ENCODE measurements at regions not wholly inside any gene's neighbourhood (a gene's known extent, or its start where the extent isn't known, plus 50 kb on each side); places are given as distances from the start of the nearest gene placed in this dataset.

DNA sequence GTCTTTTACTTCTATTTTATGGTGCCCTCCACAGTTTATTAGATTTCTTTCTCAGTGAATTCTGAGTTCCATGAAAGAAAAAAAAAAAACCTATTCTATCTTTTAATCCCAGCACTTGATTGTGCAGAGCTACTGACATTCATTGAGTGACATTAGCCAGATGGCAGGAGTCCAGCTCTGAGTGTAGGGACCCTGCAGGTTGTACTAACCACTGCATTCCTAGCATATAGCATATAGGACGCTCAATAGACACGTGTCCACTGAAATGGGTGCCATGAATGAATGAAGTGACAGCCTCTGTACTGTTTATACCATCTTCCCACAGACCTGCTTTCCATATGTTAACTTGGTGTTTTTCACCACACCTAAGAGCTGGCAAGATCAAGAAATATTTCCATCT lies 206.3 kb downstream of the RAP2A start:
- DNase-seq = no peak

- no peak for DNase-seq
Measured at GRCh38 chr13:97648171-97648880, 214.4 kb downstream of the RAP2A start.

- DNase-seq = no peak
Measured at GRCh38 chr13:97648881-97649224, 214.9 kb downstream of the RAP2A start.

DNA sequence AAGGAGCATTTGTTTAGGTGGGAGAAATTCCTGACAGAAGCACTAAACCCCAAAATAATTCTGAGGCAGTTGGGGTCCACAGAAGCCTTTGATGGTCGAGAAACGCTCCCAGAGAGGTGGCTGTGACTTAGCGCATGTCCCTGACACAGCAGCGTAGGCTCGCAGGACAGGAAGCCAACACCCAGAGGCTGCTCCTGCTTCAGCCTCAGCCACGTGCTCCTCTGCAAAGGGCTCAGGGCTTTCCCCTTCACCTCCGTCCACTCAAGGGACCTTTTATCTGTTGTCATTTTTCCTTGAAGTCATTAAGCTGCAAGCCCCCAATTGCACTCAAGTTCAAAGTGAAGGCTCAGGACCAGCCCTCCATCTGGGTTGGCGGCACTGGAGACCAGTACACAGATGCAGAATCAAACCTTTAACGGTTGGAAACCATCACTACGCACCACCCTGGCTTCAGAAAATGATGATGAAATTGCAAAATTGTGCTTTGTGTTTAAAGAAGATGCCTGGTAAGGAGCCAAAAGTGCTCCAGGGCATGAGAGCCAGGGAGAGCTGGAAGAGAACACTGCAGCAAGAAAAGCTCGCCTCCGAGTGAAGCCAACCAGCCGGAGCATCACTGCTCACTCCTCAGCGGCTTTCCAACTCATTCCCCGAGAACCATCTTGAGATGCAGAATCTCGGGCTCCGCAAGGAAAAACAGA lies 219.6 kb downstream of the RAP2A start:
- no peak for DNase-seq

DNA sequence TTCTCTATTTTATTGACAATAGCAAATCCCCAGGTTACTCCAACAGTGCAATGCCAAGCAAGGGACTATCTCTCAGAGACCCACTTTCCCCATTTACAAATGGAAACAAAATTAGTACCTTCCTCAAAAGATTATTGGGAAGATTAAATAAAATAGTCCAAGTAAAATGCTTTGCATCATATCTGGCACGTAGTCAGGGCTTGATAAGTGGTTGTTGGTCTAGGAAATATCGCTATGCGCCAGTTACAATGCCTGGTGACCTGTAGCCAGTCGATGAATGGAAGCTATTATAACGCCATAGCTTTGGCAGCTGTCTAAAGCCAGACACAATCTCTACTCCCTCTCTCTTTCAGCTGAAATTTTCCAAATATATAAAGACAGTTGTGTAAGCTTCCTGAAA lies 220.3 kb downstream of the RAP2A start:
- no peak for DNase-seq

- DNase-seq = no peak
Measured at GRCh38 chr13:97658556-97658955, 224.6 kb downstream of the RAP2A start.

GRCh38 chr13:97659602-97660001 lies 225.6 kb downstream of the RAP2A start:
- no peak for DNase-seq

DNA sequence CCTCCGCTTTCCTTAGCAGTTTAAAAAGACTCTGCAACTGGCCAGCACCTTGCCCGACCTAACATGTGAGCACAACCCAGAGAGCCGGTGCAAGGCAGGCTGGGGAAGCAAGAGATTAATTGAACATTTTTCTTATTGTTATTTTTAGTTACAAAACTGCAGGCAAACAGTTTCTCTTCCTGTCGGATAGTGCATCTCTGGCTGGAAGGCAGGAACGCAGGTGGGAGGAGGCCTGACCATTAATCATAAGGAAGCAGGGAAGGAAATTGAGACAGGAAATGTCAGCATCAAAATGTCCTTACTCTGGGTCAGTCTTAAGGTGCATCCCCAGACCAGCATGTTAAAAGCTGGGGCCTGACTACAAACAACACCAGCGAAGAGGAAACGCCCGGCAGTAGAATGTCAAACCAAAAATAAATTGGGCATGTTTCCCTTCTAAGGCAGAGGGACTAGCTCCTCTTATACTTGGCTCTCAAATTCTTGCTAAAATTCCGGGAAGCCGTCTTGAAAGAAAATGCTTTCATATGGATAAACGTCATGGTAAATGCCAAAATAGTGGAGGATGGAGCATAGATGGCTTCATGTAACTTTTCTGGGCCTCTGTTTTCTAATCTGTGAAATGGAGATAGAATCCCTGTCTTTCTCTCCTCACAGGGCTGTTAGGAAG lies 226.8 kb downstream of the RAP2A start:
- DNase-seq = no peak

DNA sequence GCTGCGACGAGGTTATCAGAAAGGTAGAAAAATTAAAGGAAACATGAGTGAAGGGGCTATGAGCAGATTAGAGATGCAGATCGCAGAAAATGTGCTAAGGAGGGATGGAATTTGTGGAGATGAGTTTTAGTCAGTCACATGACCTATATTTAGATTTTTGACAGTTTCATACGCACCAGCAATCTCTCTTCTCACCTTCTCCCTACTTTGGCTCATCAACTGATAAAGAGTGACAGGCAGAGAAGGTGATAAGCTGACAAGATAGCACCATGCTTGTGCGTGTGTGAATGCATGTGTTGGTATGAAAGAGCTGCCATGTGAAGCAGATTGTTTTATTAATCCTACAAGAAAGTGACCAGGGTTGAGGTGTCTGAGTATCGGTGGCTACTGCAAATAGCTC lies 252.6 kb downstream of the RAP2A start:
- no peak for DNase-seq

- DNase-seq = no peak
Measured at GRCh38 chr13:97692628-97693027, 258.7 kb downstream of the RAP2A start.

DNA sequence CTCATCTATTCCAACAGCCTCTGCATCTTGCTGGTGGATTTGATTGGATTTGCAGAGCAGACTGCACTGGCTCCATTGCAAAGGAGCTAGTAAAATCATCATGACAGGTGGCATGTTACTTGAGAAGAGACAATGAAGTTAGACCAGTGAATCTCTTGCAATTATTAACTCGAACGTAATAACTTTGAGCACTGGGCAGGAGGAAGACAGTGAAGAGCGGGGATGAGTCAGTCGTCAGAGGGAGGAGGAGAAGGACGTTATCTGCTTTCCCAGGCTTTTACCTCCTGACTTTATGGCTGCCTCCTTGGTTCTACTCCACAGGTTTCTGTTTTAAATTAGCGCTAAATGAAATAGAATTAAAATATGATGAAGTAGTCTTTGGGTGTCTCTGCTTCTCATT lies 257.8 kb upstream of the IPO5 start:
- DNase-seq = no peak

DNA sequence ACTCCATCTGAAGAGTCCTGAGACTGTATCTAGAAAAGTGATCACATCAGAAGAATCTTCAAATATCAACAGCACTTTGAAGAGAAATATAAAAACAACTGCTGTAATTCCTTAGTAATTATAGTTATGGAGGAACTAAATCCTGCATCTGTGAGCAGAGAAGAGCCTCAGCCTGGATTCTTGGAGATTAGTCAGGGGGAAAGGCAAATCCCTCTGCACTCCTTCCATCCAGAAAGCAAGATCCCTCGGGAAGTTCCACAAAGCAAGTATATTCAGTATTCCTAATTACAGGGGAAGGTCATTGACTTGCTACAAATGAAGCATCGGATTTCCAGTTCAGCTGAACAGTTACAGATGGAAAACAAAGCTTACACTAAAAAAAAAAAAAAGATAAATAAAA lies 256.6 kb upstream of the IPO5 start:
- no peak for DNase-seq

DNA sequence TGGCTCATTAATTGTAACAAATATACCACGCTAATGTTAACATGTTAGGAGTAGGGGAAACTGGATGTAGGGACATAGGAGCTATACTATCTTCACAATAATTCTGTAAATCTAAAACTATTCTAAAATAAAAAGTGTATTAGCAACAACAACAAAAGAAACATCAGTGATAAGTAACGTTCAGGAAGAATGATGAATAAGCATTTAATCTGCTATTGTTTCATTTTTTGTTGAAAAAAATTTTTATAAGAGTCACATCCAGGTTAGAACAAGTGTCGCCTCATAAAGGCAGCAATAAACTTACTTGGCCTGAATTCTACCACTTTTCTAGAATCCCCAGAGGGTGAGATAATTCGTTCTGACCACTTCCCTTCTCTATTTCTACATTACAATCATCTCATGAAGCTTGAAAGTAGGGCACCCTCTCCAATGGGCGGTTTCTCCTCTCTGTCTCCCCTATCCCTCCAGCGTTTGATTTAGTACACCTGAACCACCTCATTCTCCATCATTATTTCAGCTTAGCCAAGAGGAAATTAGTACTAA lies 253.1 kb upstream of the IPO5 start:
- DNase-seq = no peak

DNA sequence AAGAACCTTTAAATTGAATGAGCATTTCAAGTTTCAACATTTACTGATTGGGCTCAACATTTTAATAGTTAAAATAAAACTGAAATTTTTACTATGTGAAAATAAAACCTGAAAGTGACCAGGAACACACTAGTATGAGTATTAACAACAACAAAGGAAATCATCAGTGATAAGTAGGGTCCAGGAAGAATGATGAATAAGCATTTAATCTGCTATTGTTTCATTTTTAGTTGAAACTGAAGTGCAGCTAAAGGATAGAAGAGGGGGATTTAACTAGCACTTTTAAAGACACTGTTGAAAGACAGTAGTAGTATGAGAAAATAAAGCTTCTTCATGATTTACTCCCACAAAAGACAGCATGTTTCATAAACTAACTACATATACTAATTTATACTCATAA lies 250.9 kb upstream of the IPO5 start:
- DNase-seq = no peak

GRCh38 chr13:97710797-97711196 lies 242.7 kb upstream of the IPO5 start:
- no peak for DNase-seq

DNA sequence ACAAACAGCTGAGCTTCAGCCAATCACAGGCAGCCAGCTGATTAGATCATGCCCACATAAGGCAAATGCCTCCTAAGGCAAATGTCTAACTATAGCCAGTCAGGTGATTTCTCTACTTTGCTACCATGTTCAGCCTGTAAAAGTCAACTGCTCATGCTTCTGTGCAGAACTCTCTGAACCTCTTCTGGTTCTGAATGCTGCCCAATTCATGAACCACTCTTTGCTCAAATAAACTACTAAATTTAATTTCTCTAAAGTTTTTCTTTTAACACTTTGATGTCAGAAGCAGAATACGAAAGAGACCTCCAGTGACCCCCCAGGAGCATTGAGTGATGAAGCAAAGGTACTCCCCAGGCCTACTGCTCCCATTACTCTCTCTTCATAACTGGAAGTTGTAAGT lies 240.7 kb upstream of the IPO5 start:
- DNase-seq = no peak

- no peak for DNase-seq
Measured at GRCh38 chr13:97715763-97716162, 237.7 kb upstream of the IPO5 start.

- no peak for DNase-seq
Measured at GRCh38 chr13:97716746-97717145, 236.7 kb upstream of the IPO5 start.

DNA sequence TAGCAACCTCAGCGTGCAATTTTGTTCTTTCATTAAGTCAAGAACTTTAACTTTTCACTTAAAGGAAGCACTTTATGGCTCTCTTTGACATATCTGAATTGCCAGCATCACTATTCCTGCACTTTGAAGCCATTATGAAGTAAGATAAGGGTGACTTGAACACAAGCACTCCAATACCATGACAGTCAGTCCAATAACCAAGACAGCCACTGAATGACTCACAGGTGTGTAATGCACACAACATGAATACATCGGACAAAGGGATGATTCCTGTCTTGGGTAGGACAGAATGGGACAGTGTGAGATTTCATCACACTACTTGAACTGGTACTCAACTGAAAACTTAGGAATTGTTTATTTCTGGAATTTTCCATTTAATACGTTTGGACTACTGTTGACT lies 233.7 kb upstream of the IPO5 start:
- no peak for DNase-seq

DNA sequence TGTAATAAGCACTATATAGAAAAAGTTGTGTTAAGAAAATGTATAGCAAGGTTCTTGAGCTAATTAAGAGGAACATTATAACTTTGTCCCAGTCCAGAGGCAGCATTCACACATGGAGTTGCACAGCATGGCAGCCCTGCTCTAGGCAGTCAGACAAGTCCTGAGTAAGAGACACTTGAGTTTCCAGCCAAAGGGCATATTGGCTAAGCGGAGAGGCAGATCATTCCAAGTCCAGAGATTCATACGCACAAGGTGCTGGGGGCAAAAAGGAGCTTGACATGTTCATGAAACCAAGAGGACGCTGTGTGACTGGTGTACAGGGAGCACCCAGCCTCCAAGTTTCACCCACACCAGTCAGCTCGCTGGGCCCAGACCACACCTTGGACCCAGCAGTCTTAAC lies 232.6 kb upstream of the IPO5 start:
- no peak for DNase-seq

DNA sequence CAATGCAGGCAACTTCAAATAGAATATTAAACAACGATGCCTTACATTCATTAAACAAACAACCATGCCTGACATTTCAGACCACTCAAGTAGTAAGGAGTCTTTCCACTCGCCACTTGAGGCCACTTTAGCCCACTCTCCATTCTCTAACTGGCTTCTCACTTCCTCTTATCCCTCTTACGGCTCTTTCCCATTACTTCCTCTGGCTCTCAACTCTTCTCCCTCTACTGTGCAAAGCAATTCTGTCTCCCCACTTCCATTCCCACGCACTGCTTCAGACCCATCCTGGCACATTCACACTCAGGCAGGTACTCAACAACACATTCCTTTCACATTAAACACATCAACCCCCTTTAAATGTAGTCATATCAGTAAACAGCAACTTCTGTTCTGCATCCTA lies 229.8 kb upstream of the IPO5 start:
- no peak for DNase-seq

- DNase-seq = no peak
Measured at GRCh38 chr13:97724450-97724849, 229.0 kb upstream of the IPO5 start.

- DNase-seq = no peak
Measured at GRCh38 chr13:97726664-97727280, 226.7 kb upstream of the IPO5 start.

- no peak for DNase-seq
Measured at GRCh38 chr13:97727991-97728390, 225.5 kb upstream of the IPO5 start.
